Neural cell (in vitro differentiated cells): ENCODE measurements at regions not wholly inside any gene's neighbourhood (a gene's known extent, or its start where the extent isn't known, plus 50 kb on each side); places are given as distances from the start of the nearest gene placed in this dataset.

Experiments used
- CTCF ChIP-seq: fragments of 450-650 bp; IDR thresholded peaks from 2 replicates; pipeline ENCODE4 v1.5.1; 2014; ENCODE audit warnings: antibody characterized with exemption, mild to moderate bottlenecking, moderate library complexity; ENCODE audit not compliant: poor library complexity, severe bottlenecking
- EZH2 ChIP-seq: fragments of 200-600, 300-800 bp; shearing (Covaris generic), sonication (generic); IDR thresholded peaks from 2 replicates; pipeline ENCODE4 v1.6.1; 2014; ENCODE audit warnings: antibody characterized with exemption, low read length, borderline replicate concordance, mild to moderate bottlenecking; ENCODE audit not compliant: insufficient read depth, poor library complexity, severe bottlenecking
- RAD21 ChIP-seq: fragments of 450-650 bp; conservative IDR thresholded peaks from 2 replicates; pipeline ENCODE4 v1.6.1; 2014; ENCODE audit warnings: antibody characterized with exemption, mild to moderate bottlenecking, moderate library complexity
- TAF1 ChIP-seq: IDR thresholded peaks from 2 replicates; pipeline ENCODE4 v1.6.1; 2012; ENCODE audit warnings: low read depth

- TF ChIP-seq CTCF: no peak
- no peak for TF ChIP-seq RAD21
- TF ChIP-seq TAF1: no peak
- no peak for TF ChIP-seq EZH2
Measured at GRCh38 chr12:132392389-132393244, 63.2 kb upstream of the GALNT9 start.
